ENCODE measurements at regions not wholly inside any gene's neighbourhood (a gene's known extent, or its start where the extent isn't known, plus 50 kb on each side); places are given as distances from the start of the nearest gene placed in this dataset. TPM values are rescaled to one million over a fixed set of nuclear protein-coding genes. Genes with fewer than 3 reads are reported as not detected.

GRCh38 chr6:139425780-139426179, 51.3 kb upstream of the CITED2 start:
- Mint-ChIP-seq H3K9me3 (ENCODE audit: unreplicated experiment) (no peaks in the 10 kb centered on the region), H3K4me3 (ENCODE audit: unreplicated experiment) (no peak overlapping the region), H3K27me3 (ENCODE audit: insufficient read depth, unreplicated experiment) (no peaks in the 10 kb centered on the region), H3K36me3 (ENCODE audit: insufficient read depth, unreplicated experiment) (no peaks in the 10 kb centered on the region), H3K27ac (ENCODE audit: low read depth, unreplicated experiment) (peak overlapping the region; percentile 33), H3K4me1 (ENCODE audit: insufficient read depth, unreplicated experiment) (peaks cover 15% of the 10 kb centered on the region)
- POLR2A ChIA-PET, result interaction anchor here (0.7 to 2.5 kb wide), 6 partner anchors 10 to 51 kb away, joined by 3 to 10 read pairs (median 4); partner anchors contain the start of gene CITED2
- TF ChIP-seq CTCF (IDR thresholded peaks at IDR 0.05; ENCODE audit: unreplicated experiment), result no peak
- DNase-seq (ENCODE audit: unreplicated experiment), result no peak
- intact Hi-C loops (cut with micrococcal nuclease), result no loop called here
- CTCF ChIA-PET, result interaction anchor here (0.7 kb wide), 1 partner anchor 744 kb away, joined by 3 read pairs; no protein-coding TSS in a partner anchor
- no TSS peak for BruUV-seq (replicated peaks)

DNA sequence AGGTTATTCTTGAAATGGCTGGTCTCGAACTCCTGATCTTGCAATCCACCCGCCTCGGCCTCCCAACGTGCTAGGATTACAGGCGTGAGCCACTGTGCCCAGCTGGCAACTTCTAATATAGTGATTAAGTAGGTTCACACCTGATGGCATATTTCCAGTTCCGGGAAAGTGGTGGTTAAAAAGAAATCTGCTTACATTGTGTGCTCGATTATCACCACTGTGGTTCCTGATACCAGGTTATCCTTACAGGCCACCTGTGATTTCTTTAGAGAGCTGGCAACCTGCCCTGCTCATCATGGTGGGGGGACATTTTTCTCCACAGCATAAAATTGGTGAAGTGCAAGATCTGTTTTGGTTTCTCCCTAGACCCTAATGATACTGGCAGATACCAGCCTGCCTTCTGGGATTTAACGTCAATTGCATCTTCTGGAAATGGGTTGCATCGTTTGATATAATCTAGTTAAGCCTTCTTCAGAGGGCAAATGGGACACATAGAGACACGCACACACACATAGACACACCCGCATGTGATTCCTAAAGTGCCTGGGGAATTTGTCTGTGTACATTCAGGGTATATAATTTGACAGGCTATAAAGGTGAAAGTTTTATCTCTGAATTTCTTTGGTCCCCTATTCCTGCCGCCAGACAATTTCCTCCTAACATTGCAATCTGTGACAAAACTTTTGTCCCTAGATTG, 49.7 kb upstream of the CITED2 start:
- no peak for TF ChIP-seq CTCF (IDR thresholded peaks at IDR 0.05; ENCODE audit: unreplicated experiment)
- no peak overlapping the region for H3K4me3 Mint-ChIP-seq (ENCODE audit: unreplicated experiment)
- ChIA-PET POLR2A (interaction anchor here (2.5 kb wide), 1 partner anchor 50 kb away, joined by 10 read pairs; the partner anchor contains the start of gene CITED2), CTCF (interaction anchor here (0.6 kb wide), 1 partner anchor 526 kb away, joined by 3 read pairs; no protein-coding TSS in a partner anchor)
- H3K9me3 Mint-ChIP-seq (ENCODE audit: unreplicated experiment), result no peaks in the 10 kb centered on the region
- no peaks in the 10 kb centered on the region for H3K27me3 Mint-ChIP-seq (ENCODE audit: insufficient read depth, unreplicated experiment)
- H3K27ac Mint-ChIP-seq (ENCODE audit: low read depth, unreplicated experiment), result no peak overlapping the region
- peaks cover 15% of the 10 kb centered on the region for H3K4me1 Mint-ChIP-seq (ENCODE audit: insufficient read depth, unreplicated experiment)
- intact Hi-C loops (cut with micrococcal nuclease), result no loop called here
- no peak for DNase-seq (ENCODE audit: unreplicated experiment)
- no peaks in the 10 kb centered on the region for H3K36me3 Mint-ChIP-seq (ENCODE audit: insufficient read depth, unreplicated experiment)
- no TSS peak for BruUV-seq (replicated peaks)

Small RNA genes in the stretch of these regions (microRNA-seq; reads per million reads assigned to microRNA genes)
- not detected for gene MIR3668
- gene MIR4465, result not detected

Measured in MCF 10A (cell line).